Glutamatergic neuron (in vitro differentiated cells): ENCODE measurements at regions not wholly inside any gene's neighbourhood (a gene's known extent, or its start where the extent isn't known, plus 50 kb on each side); places are given as distances from the start of the nearest gene placed in this dataset.
"Not testable (repeated sequence)": the region's sequence is repeated elsewhere in the genome, so short reads cannot be mapped to it uniquely, and the experiment has no call there.

Source experiments
- DNase-seq: peaks from one replicate; pipeline ENCODE4 v3.0.0; 2022
- H3K27ac Mint-ChIP-seq: one replicate; pipeline ENCODE4 v1.8.0; 2020; ENCODE audit warnings: mild to moderate bottlenecking, mixed read lengths, inconsistent platforms; ENCODE audit not compliant: unreplicated experiment
- H3K27me3 Mint-ChIP-seq: one replicate; pipeline ENCODE4 v1.8.0; 2020; ENCODE audit warnings: mild to moderate bottlenecking, moderate library complexity, mixed read lengths, inconsistent platforms; ENCODE audit not compliant: unreplicated experiment
- H3K36me3 Mint-ChIP-seq: one replicate; pipeline ENCODE4 v1.8.0; 2020; ENCODE audit warnings: mild to moderate bottlenecking, mixed read lengths, inconsistent platforms; ENCODE audit not compliant: unreplicated experiment
- H3K4me1 Mint-ChIP-seq: one replicate; pipeline ENCODE4 v1.8.0; 2020; ENCODE audit warnings: mild to moderate bottlenecking, low read depth, mixed read lengths, inconsistent platforms; ENCODE audit not compliant: unreplicated experiment
- H3K4me3 Mint-ChIP-seq: one replicate; pipeline ENCODE4 v1.8.0; 2020; ENCODE audit warnings: mild to moderate bottlenecking, mixed read lengths, inconsistent platforms; ENCODE audit not compliant: unreplicated experiment
- H3K9me3 Mint-ChIP-seq: one replicate; pipeline ENCODE4 v1.8.0; 2020; ENCODE audit warnings: mild to moderate bottlenecking, moderate library complexity, mixed read lengths, inconsistent platforms; ENCODE audit not compliant: unreplicated experiment
- TF ChIP-seq, protein P1 (sequence below): fragments of 200-600 bp; sonication (generic); IDR thresholded peaks from one replicate; pipeline ENCODE4 v1.5.0; 2021; ENCODE audit not compliant: partially characterized antibody, unreplicated experiment

DNA sequence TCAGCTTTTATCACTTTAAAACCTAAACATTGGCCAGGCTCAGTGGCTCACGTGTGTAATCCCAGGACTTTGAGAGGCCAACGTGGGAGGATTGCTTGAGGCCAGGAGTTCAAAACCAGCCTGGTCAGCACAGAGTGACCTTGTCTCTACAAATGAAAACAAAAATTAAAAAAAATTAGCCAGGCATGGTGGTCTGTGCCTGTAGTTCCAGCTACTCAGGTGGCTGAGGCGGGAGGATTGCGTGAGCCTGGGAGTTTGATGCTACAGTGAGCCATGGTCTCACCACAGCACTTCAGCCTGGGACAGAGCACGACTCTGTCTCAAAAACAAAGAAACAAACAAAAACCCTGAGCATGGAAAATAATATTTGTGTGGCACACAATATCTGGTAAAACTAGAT, 143.5 kb upstream of the HNRNPU start:
- H3K4me1 Mint-ChIP-seq: no peaks in the 10 kb centered on the region
- TF ChIP-seq, protein P1, sequence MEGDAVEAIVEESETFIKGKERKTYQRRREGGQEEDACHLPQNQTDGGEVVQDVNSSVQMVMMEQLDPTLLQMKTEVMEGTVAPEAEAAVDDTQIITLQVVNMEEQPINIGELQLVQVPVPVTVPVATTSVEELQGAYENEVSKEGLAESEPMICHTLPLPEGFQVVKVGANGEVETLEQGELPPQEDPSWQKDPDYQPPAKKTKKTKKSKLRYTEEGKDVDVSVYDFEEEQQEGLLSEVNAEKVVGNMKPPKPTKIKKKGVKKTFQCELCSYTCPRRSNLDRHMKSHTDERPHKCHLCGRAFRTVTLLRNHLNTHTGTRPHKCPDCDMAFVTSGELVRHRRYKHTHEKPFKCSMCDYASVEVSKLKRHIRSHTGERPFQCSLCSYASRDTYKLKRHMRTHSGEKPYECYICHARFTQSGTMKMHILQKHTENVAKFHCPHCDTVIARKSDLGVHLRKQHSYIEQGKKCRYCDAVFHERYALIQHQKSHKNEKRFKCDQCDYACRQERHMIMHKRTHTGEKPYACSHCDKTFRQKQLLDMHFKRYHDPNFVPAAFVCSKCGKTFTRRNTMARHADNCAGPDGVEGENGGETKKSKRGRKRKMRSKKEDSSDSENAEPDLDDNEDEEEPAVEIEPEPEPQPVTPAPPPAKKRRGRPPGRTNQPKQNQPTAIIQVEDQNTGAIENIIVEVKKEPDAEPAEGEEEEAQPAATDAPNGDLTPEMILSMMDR: no peak
- no peaks in the 10 kb centered on the region for H3K9me3 Mint-ChIP-seq
- no peak overlapping the region for H3K27ac Mint-ChIP-seq
- no peaks in the 10 kb centered on the region for H3K27me3 Mint-ChIP-seq
- DNase-seq: no peak
- H3K4me3 Mint-ChIP-seq: no peak overlapping the region
- no peaks in the 10 kb centered on the region for H3K36me3 Mint-ChIP-seq

DNA sequence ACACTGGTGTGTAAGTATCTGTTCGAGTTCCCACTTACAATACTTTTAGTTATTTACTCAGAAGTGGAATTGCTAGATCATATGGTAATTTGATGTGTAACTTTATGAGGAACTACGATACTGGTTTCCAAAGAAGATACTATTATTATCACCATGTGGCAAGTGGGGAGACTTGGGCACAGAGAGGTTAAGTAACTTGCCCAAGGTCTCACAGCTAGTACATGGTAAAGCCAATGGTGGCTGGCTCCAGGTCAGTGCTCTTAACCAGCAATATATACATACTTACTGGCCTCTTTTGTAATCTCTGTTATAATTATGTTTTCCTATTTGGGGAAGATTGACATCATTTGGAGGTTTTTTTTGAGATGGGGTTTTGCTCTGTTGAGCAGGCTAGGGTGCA, 138.9 kb upstream of the HNRNPU start:
- H3K27me3 Mint-ChIP-seq: no peaks in the 10 kb centered on the region
- no peaks in the 10 kb centered on the region for H3K9me3 Mint-ChIP-seq
- TF ChIP-seq, protein P1: no peak
- H3K4me3 Mint-ChIP-seq: no peak overlapping the region
- no peaks in the 10 kb centered on the region for H3K36me3 Mint-ChIP-seq
- no peaks in the 10 kb centered on the region for H3K4me1 Mint-ChIP-seq
- no peak for DNase-seq
- H3K27ac Mint-ChIP-seq: no peak overlapping the region

DNA sequence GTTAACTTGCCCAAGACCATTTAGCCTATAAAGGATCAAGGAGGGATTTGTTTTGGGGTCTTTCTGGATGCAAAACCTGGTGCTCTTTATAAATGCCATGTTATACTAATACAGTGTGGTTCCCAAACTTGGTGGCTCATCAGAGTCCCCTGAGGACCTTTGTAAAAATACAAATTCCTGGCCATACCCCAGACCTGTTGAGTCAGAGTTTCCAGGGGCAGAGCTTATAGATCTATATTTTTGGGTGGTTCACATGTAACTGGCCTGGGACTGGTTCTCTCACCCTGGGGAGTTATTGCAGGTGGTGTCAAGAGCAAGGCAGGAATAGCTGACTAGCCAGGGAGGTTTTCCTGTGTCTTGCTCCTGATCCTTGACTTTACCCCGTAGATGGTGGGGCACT, 136.9 kb upstream of the HNRNPU start:
- Mint-ChIP-seq H3K36me3 (no peaks in the 10 kb centered on the region), H3K27ac (no peak overlapping the region), H3K4me1 (no peaks in the 10 kb centered on the region), H3K9me3 (no peaks in the 10 kb centered on the region), H3K4me3 (no peak overlapping the region), H3K27me3 (no peaks in the 10 kb centered on the region)
- TF ChIP-seq, protein P1: no peak
- DNase-seq: no peak

DNA sequence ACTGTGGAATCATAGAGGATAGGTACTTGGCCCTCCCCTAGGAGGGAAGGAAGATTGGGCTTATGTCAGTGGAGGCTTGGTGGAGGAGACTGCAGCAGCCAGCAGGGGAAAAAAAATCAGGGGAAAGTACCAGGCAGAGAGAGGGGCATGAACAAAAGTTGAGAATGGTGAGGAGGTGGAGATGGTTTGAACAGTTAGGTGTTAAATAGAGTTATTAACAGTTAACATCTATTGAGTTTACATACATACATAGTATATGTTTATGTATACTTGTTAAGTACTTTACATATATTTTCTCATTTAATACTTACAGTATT, 136.5 kb upstream of the HNRNPU start:
- peaks cover 2% of the 10 kb centered on the region for H3K9me3 Mint-ChIP-seq
- H3K27me3 Mint-ChIP-seq: no peaks in the 10 kb centered on the region
- no peak for DNase-seq
- H3K4me3 Mint-ChIP-seq: no peak overlapping the region
- no peak overlapping the region for H3K27ac Mint-ChIP-seq
- H3K36me3 Mint-ChIP-seq: peaks cover 2% of the 10 kb centered on the region
- TF ChIP-seq, protein P1: no peak
- H3K4me1 Mint-ChIP-seq: no peaks in the 10 kb centered on the region

DNA sequence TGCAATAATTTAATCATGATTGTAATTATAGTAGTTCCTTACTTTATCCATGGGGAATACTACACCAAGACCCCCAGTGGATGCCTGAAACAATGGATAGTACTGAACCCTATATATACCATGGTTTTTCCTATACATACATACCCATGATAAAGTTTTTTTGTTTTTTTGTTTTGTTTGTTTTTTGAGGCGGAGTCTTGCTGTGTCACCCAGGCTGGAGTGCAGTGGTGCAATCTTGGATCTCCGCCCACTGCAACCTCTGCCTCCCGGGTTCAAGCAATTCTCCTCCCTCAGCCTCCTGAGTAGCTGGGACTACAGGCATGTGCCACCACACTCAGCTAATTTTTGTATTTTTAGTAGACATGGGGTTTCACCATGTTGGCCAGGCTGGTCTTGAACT, 135.3 kb upstream of the HNRNPU start:
- not testable (repeated sequence) for H3K4me3 Mint-ChIP-seq, H3K27me3 Mint-ChIP-seq, DNase-seq, H3K4me1 Mint-ChIP-seq, H3K36me3 Mint-ChIP-seq, H3K9me3 Mint-ChIP-seq, H3K27ac Mint-ChIP-seq
